ENCODE measurements at regions not wholly inside any gene's neighbourhood (a gene's known extent, or its start where the extent isn't known, plus 50 kb on each side); places are given as distances from the start of the nearest gene placed in this dataset.

GRCh38 chr6:90406957-90407356, 110.3 kb upstream of the BACH2 start:
- no peak for TF ChIP-seq POLR2AphosphoS5 (IDR thresholded peaks at IDR 0.05; ENCODE audit: low read depth, low read length)
- no peak for TF ChIP-seq TAF1 (IDR thresholded peaks at IDR 0.05; ENCODE audit: borderline replicate concordance, insufficient read depth, low read length)
- TF ChIP-seq REST (IDR thresholded peaks at IDR 0.05; ENCODE audit: insufficient read depth in 1 of 2, low read depth in 2 of 2, low read length in 2 of 2): no peak
- TF ChIP-seq SIN3A (IDR thresholded peaks at IDR 0.05; ENCODE audit: borderline replicate concordance, insufficient read depth, low read length): no peak
- TF ChIP-seq FOXP2 (optimal IDR thresholded peaks at IDR 0.05; ENCODE audit: borderline replicate concordance, extremely low read depth, extremely low read length, insufficient read depth): no peak

Data from PFSK-1 (cell line).